Endodermal cell (in vitro differentiated cells): ENCODE measurements at regions not wholly inside any gene's neighbourhood (a gene's known extent, or its start where the extent isn't known, plus 50 kb on each side); places are given as distances from the start of the nearest gene placed in this dataset.

Source experiments
- DNase-seq: peaks from one replicate; pipeline ENCODE4 v3.0.0-alpha.2; 2017
- H3K27ac ChIP-seq: 2 replicates; pipeline ENCODE4 v1.5.1; 2013; ENCODE audit warnings: mild to moderate bottlenecking, low read depth, low read length, moderate library complexity
- H3K27me3 ChIP-seq: 2 replicates; pipeline ENCODE4 v1.6.1; 2013; ENCODE audit warnings: mild to moderate bottlenecking, low read length, moderate library complexity; ENCODE audit not compliant: insufficient read depth, control insufficient read depth, poor library complexity, severe bottlenecking
- H3K36me3 ChIP-seq: 2 replicates; pipeline ENCODE4 v1.7.0; 2013; ENCODE audit warnings: mild to moderate bottlenecking, low read length, moderate library complexity; ENCODE audit not compliant: control insufficient read depth, insufficient read depth
- H3K4me1 ChIP-seq: one replicate; pipeline ENCODE4 v1.7.0; 2013; ENCODE audit warnings: low read length; ENCODE audit not compliant: control insufficient read depth, insufficient read depth
- H3K4me3 ChIP-seq: 2 replicates; pipeline ENCODE4 v1.5.1; 2013; ENCODE audit warnings: mild to moderate bottlenecking, low read length, moderate library complexity
- H3K9ac ChIP-seq: 2 replicates; pipeline ENCODE4 v1.6.1; 2013; ENCODE audit warnings: mild to moderate bottlenecking, low read length, moderate library complexity; ENCODE audit not compliant: poor library complexity, severe bottlenecking; ENCODE audit errors: extremely low read depth
- H3K9me3 ChIP-seq: 2 replicates; pipeline ENCODE4 v1.6.1; 2013; ENCODE audit warnings: mild to moderate bottlenecking, low read length, moderate library complexity; ENCODE audit not compliant: control insufficient read depth
- H3K27ac Mint-ChIP-seq: 2 replicates; pipeline ENCODE4 v1.8.0; 2020; ENCODE audit warnings: mixed read lengths
- H3K27me3 Mint-ChIP-seq: 2 replicates; pipeline ENCODE4 v1.8.0; 2021; ENCODE audit warnings: mild to moderate bottlenecking, mixed read lengths; ENCODE audit not compliant: insufficient read depth
- H3K36me3 Mint-ChIP-seq: 2 replicates; pipeline ENCODE4 v1.8.0; 2020; ENCODE audit warnings: low read depth, mixed read lengths
- H3K4me1 Mint-ChIP-seq: 2 replicates; pipeline ENCODE4 v1.8.0; 2020; ENCODE audit warnings: mixed read lengths
- H3K4me3 Mint-ChIP-seq: 2 replicates; pipeline ENCODE4 v1.8.0; 2020; ENCODE audit warnings: mild to moderate bottlenecking, moderate library complexity, mixed read lengths
- H3K9me3 Mint-ChIP-seq: 2 replicates; pipeline ENCODE4 v1.8.0; 2020; ENCODE audit warnings: mild to moderate bottlenecking, mixed read lengths
- WGBS, 2 experiments: methylation state at CpG; one replicate each; pipeline versions ENCODE4 v1.1.5 to v1.1.7; 2013; ENCODE audit warnings: missing lambda C conversion rate in 2 of 2, mixed read lengths in 1 of 2; ENCODE audit not compliant: insufficient coverage in 1 of 2, insufficient read length in 1 of 2; 5-methylcytosine and 5-hydroxymethylcytosine counted together
- TF ChIP-seq, protein P1 (sequence below): fragments of 200-600 bp; sonication (generic); conservative IDR thresholded peaks from 2 replicates; pipeline ENCODE4 v1.5.0; 2021; ENCODE audit warnings: antibody characterized with exemption, mild to moderate bottlenecking

DNA sequence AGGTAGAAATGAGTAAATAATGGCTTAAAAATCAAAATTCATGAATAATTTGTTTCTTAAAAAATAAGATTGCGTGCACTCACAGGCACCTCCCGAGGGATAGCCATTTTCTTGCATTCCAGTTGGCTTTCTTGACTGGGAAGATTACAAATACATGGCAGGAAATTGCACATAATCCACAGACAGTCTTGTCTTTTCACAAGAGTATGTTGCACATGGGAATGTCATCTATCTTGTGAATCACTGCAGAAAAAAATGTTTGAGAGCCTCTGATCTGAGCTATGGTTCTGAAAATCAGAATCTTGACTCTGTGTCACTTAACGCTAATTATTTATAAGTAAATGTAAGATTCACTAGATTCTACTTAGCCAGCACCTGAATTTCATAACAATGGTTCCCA is 74.1 kb upstream of the PRKG1 start:
- Mint-ChIP-seq H3K4me3 (no peak overlapping the region), H3K9me3 (no peaks in the 10 kb centered on the region), H3K27ac (no peak overlapping the region)

DNA sequence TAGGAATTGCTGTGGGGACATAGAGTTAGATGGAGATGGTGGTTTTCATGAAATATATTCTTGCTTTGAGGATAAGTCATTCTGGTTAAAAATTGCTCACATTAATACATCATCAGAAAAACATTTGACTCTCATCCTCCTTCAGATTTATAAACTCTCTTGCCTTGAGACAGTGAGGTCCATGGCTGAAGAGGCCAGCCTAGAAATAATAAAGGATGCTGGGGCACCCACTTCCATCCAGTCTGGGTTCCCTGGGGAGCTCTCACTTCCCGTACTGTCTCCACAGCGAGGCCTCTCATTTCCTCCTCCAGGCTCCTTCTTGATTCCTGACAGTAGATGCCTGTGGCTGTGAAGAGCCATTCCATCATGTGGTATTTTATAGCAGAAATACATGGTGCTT is 73.3 kb upstream of the PRKG1 start:
- no peaks in the 10 kb centered on the region for H3K4me1 ChIP-seq
- no peaks in the 10 kb centered on the region for H3K36me3 ChIP-seq
- H3K4me3 ChIP-seq, result no peak overlapping the region
- TF ChIP-seq, protein P1, sequence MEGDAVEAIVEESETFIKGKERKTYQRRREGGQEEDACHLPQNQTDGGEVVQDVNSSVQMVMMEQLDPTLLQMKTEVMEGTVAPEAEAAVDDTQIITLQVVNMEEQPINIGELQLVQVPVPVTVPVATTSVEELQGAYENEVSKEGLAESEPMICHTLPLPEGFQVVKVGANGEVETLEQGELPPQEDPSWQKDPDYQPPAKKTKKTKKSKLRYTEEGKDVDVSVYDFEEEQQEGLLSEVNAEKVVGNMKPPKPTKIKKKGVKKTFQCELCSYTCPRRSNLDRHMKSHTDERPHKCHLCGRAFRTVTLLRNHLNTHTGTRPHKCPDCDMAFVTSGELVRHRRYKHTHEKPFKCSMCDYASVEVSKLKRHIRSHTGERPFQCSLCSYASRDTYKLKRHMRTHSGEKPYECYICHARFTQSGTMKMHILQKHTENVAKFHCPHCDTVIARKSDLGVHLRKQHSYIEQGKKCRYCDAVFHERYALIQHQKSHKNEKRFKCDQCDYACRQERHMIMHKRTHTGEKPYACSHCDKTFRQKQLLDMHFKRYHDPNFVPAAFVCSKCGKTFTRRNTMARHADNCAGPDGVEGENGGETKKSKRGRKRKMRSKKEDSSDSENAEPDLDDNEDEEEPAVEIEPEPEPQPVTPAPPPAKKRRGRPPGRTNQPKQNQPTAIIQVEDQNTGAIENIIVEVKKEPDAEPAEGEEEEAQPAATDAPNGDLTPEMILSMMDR, result no peak
- no peaks in the 10 kb centered on the region for H3K9me3 ChIP-seq
- H3K9me3 Mint-ChIP-seq, result no peaks in the 10 kb centered on the region
- H3K4me3 Mint-ChIP-seq, result no peak overlapping the region
- 83 to 100% methylated on average over 1 to 2 of the region's 2 CpGs for WGBS, 2 experiments
- H3K27me3 Mint-ChIP-seq, result no peaks in the 10 kb centered on the region
- H3K27ac ChIP-seq, result no peak overlapping the region
- H3K4me1 Mint-ChIP-seq, result peaks cover 2% of the 10 kb centered on the region
- no peak overlapping the region for H3K27ac Mint-ChIP-seq
- no peak for DNase-seq
- no peak overlapping the region for H3K9ac ChIP-seq
- H3K27me3 ChIP-seq, result no peaks in the 10 kb centered on the region
- H3K36me3 Mint-ChIP-seq, result no peaks in the 10 kb centered on the region

More for the DNA sequence above, 74.1 kb upstream of the PRKG1 start:
- TF ChIP-seq, protein P1, result no peak
- Histone ChIP-seq H3K9ac (no peak overlapping the region), H3K27me3 (no peaks in the 10 kb centered on the region), H3K4me3 (no peak overlapping the region), H3K9me3 (no peaks in the 10 kb centered on the region), H3K27ac (no peak overlapping the region), H3K36me3 (no peaks in the 10 kb centered on the region), H3K4me1 (no peaks in the 10 kb centered on the region)
- no peak for DNase-seq
- 89 to 94% methylated on average over 2 to 3 of the region's 3 CpGs for WGBS, 2 experiments
- no peaks in the 10 kb centered on the region for H3K27me3 Mint-ChIP-seq
- no peaks in the 10 kb centered on the region for H3K36me3 Mint-ChIP-seq
- no peaks in the 10 kb centered on the region for H3K4me1 Mint-ChIP-seq

DNA sequence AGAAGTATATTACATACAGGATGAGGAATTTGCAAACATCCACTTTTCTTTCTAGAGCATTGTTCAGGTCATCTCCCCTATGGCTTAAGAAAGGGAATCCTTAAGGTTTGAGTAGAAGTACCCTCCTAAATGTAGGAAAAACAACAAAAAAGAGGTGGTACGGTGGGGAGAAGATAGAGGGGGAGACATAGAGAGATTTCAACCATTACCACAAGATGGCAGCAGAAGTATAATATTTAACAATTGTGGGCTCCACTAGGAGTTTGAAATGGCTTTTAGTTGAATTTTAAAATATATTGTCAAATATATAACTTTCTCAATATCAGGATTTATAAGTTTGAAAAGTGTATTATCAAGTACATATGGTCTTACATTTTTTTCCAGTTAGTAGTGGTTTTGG is 72.7 kb upstream of the PRKG1 start:
- H3K27ac ChIP-seq, result no peak overlapping the region
- no peaks in the 10 kb centered on the region for H3K36me3 ChIP-seq
- TF ChIP-seq, protein P1, result peak; percentile 81
- no peak overlapping the region for H3K9ac ChIP-seq
- no peaks in the 10 kb centered on the region for H3K27me3 ChIP-seq
- no peak overlapping the region for H3K4me3 Mint-ChIP-seq
- no peak overlapping the region for H3K27ac Mint-ChIP-seq
- H3K4me3 ChIP-seq, result no peak overlapping the region
- H3K9me3 ChIP-seq, result no peaks in the 10 kb centered on the region
- H3K4me1 Mint-ChIP-seq, result peaks cover 2% of the 10 kb centered on the region
- 0 to 27% methylated on average over 1 of the region's 1 CpG for WGBS, 2 experiments
- no peaks in the 10 kb centered on the region for H3K27me3 Mint-ChIP-seq
- DNase-seq, result no peak
- H3K4me1 ChIP-seq, result no peaks in the 10 kb centered on the region
- H3K36me3 Mint-ChIP-seq, result no peaks in the 10 kb centered on the region
- no peaks in the 10 kb centered on the region for H3K9me3 Mint-ChIP-seq
